Progenitor cell of endocrine pancreas (in vitro differentiated cells): ENCODE measurements at regions not wholly inside any gene's neighbourhood (a gene's known extent, or its start where the extent isn't known, plus 50 kb on each side); places are given as distances from the start of the nearest gene placed in this dataset.

Experiments used
- DNase-seq: peaks from one replicate; pipeline ENCODE4 v3.0.0; 2021; ENCODE audit warnings: low spot score; ENCODE audit not compliant: unreplicated experiment
- H3K27ac Mint-ChIP-seq: 2 replicates; pipeline ENCODE4 v1.8.0; 2021; ENCODE audit warnings: mild to moderate bottlenecking, moderate library complexity, mixed read lengths
- H3K27me3 Mint-ChIP-seq: 2 replicates; pipeline ENCODE4 v1.8.0; 2021; ENCODE audit warnings: mixed read lengths
- H3K36me3 Mint-ChIP-seq: 2 replicates; pipeline ENCODE4 v1.8.0; 2022; ENCODE audit warnings: mixed read lengths; ENCODE audit not compliant: insufficient read depth
- H3K4me1 Mint-ChIP-seq: 2 replicates; pipeline ENCODE4 v1.8.0; 2021; ENCODE audit warnings: low read depth, mixed read lengths
- H3K4me3 Mint-ChIP-seq: 2 replicates; pipeline ENCODE4 v1.8.0; 2021; ENCODE audit warnings: low read depth, mild to moderate bottlenecking, moderate library complexity, mixed read lengths
- H3K9me3 Mint-ChIP-seq: 2 replicates; pipeline ENCODE4 v1.8.0; 2021; ENCODE audit warnings: low read depth, mixed read lengths
- CTCF ChIP-seq: fragments of 200-600 bp; sonication (generic); IDR thresholded peaks from one replicate; pipeline ENCODE4 v1.5.0; 2021; ENCODE audit warnings: antibody characterized with exemption, mild to moderate bottlenecking; ENCODE audit not compliant: unreplicated experiment

- H3K27me3 Mint-ChIP-seq: no peaks in the 10 kb centered on the region
- no peaks in the 10 kb centered on the region for H3K36me3 Mint-ChIP-seq
- H3K27ac Mint-ChIP-seq: no peak overlapping the region
- H3K4me3 Mint-ChIP-seq: no peak overlapping the region
- DNase-seq: no peak
- H3K4me1 Mint-ChIP-seq: no peaks in the 10 kb centered on the region
- peaks cover 2% of the 10 kb centered on the region for H3K9me3 Mint-ChIP-seq
- no peak for TF ChIP-seq CTCF
Measured at GRCh38 chr21:19458295-19458694, 1054.7 kb upstream of the TMPRSS15 start.

DNA sequence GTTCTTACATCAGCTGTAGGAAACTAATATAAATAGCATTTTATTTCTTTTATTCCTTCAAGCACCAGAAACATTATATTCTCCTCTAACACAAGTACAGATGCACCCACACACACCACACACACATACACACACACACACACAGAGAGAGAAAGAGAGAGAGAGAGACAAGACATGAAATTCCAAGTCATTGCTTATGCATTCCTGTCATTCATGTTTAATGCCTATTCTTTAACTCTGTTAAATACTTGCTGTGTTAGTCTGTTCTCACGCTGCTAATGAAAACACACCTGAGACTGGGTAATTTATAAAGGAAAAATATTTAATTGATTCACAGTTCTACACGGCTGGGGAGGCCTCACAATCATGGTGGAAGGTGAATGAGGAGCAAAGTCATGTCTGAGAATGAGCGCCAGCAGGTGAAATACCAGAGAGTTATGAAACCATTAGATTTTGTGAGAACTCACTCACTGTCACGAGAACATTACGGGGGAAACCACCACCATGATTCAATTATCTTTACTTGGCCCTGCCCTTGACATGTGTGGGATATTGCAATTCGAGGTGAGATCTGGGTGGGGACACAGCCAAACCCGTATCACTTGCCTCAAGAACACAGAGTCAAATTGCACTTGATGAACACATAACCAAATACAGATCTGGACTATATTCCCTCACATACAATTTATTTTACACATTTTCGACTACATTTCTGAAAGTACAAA is 1058.1 kb upstream of the TMPRSS15 start:
- peaks cover 2% of the 10 kb centered on the region for H3K9me3 Mint-ChIP-seq
- no peak for DNase-seq
- no peaks in the 10 kb centered on the region for H3K4me1 Mint-ChIP-seq
- H3K4me3 Mint-ChIP-seq: no peak overlapping the region
- no peak overlapping the region for H3K27ac Mint-ChIP-seq
- no peak for TF ChIP-seq CTCF
- no peaks in the 10 kb centered on the region for H3K36me3 Mint-ChIP-seq
- no peaks in the 10 kb centered on the region for H3K27me3 Mint-ChIP-seq

DNA sequence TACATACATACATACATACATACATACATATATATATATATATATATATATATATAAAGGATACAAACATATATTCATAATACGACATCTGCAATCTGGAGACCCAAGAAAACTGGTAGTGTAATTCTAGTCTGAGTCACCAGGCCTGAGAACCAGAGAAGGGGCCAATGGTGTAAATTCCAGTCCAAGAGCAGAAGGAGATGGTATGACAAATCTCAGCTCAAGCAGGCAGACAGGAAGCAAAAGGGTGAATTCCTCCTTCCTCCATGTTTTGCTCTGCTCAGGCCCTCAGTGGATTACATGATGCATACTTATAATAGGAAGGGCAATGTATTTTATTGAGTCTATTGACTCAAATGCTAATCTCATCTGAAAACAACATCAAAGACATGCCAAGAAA is 1060.4 kb upstream of the TMPRSS15 start:
- no peaks in the 10 kb centered on the region for H3K27me3 Mint-ChIP-seq

GRCh38 chr21:19468991-19469715 is 1065.6 kb upstream of the TMPRSS15 start:
- no peak for DNase-seq
- H3K36me3 Mint-ChIP-seq: no peaks in the 10 kb centered on the region
- no peaks in the 10 kb centered on the region for H3K4me1 Mint-ChIP-seq
- no peak overlapping the region for H3K27ac Mint-ChIP-seq
- TF ChIP-seq CTCF: no peak
- peaks cover 17% of the 10 kb centered on the region for H3K9me3 Mint-ChIP-seq
- H3K27me3 Mint-ChIP-seq: no peaks in the 10 kb centered on the region
- H3K4me3 Mint-ChIP-seq: no peak overlapping the region

More for the DNA sequence above, 1060.4 kb upstream of the TMPRSS15 start:
- Mint-ChIP-seq H3K4me1 (no peaks in the 10 kb centered on the region), H3K4me3 (no peak overlapping the region), H3K27ac (no peak overlapping the region), H3K36me3 (no peaks in the 10 kb centered on the region), H3K9me3 (peaks cover 8% of the 10 kb centered on the region)
- TF ChIP-seq CTCF: no peak
- no peak for DNase-seq

- no peak for TF ChIP-seq CTCF
- H3K4me3 Mint-ChIP-seq: no peak overlapping the region
- peaks cover 14% of the 10 kb centered on the region for H3K9me3 Mint-ChIP-seq
- peaks cover 1% of the 10 kb centered on the region for H3K36me3 Mint-ChIP-seq
- no peaks in the 10 kb centered on the region for H3K4me1 Mint-ChIP-seq
- H3K27me3 Mint-ChIP-seq: no peaks in the 10 kb centered on the region
- no peak for DNase-seq
- H3K27ac Mint-ChIP-seq: no peak overlapping the region
Measured at GRCh38 chr21:19475525-19475924, 1071.9 kb upstream of the TMPRSS15 start.
